HEK293 (cell line): ENCODE measurements at regions not wholly inside any gene's neighbourhood (a gene's known extent, or its start where the extent isn't known, plus 50 kb on each side); places are given as distances from the start of the nearest gene placed in this dataset.

Experiments used
- CTCF ChIA-PET: fragments of 350-600 bp; formaldehyde crosslinking; extraction: SDS; loops from one replicate; lab custom pipeline; 2021; ENCODE audit warnings: antibody characterized with exemption; lab: Yijun Ruan, JAX
- POLR2A ChIA-PET: fragments of 300-600 bp; formaldehyde crosslinking; extraction: SDS; loops from one replicate; lab custom pipeline; 2020; ENCODE audit warnings: antibody characterized with exemption, inconsistent platforms; lab: Yijun Ruan, JAX
- H3K27ac ChIP-seq: fragments of 200-500 bp; sonication (Bioruptor generic); 2 replicates; pipeline ENCODE4 v1.5.1; 2014; ENCODE audit warnings: low read depth, low read length, control low read depth, inconsistent platforms; ENCODE audit errors: extremely low read depth
- H3K36me3 ChIP-seq, 2 experiments: fragments of 200-500 bp in 1 of 2; sonication (Bioruptor generic) in 1 of 2; 1 replicate in 1 of 2; 2 replicates in 1 of 2; pipeline ENCODE4 v1.5.1; 2014 to 2017; ENCODE audit warnings: inconsistent platforms in 2 of 2, low read length in 2 of 2; ENCODE audit not compliant: control insufficient read depth in 2 of 2, insufficient read depth in 1 of 2
- H3K4me1 ChIP-seq: fragments of 200-500 bp; sonication (Bioruptor generic); 2 replicates; pipeline ENCODE4 v1.5.1; 2014; ENCODE audit warnings: mild to moderate bottlenecking, low read length, inconsistent platforms; ENCODE audit not compliant: control insufficient read depth, insufficient read depth
- H3K4me3 ChIP-seq: 2 replicates; pipeline ENCODE4 v1.5.1; 2011; ENCODE audit warnings: low read depth, mild to moderate bottlenecking, control low read depth, low read length, moderate library complexity
- H3K9me3 ChIP-seq: fragments of 200-500 bp; sonication (Bioruptor generic); 2 replicates; pipeline ENCODE4 v1.5.1; 2014; ENCODE audit warnings: low read depth, low read length, inconsistent platforms; ENCODE audit not compliant: control insufficient read depth, insufficient read depth
- FEZF1 ChIP-seq: fragments of 450-650 bp; formaldehyde crosslinking; IDR thresholded peaks from 2 replicates; pipeline ENCODE4 v1.5.1; 2016; ENCODE audit warnings: missing biosample characterization, missing genetic modification characterization
- HOXA7 ChIP-seq: sonication (generic); formaldehyde crosslinking; IDR thresholded peaks from 2 replicates; pipeline ENCODE4 v1.8.1; 2022; ENCODE audit warnings: missing genetic modification reagents, borderline replicate concordance
- KLF1 ChIP-seq: fragments of 450-650 bp; formaldehyde crosslinking; IDR thresholded peaks from 2 replicates; pipeline ENCODE4 v1.5.1; 2016; ENCODE audit warnings: missing biosample characterization, missing genetic modification characterization
- KLF8 ChIP-seq: fragments of 450-650 bp; formaldehyde crosslinking; IDR thresholded peaks from 2 replicates; pipeline ENCODE4 v1.5.1; 2016; ENCODE audit warnings: missing biosample characterization, missing genetic modification characterization
- PRDM2 ChIP-seq: fragments of 450-650 bp; formaldehyde crosslinking; IDR thresholded peaks from 2 replicates; pipeline ENCODE4 v1.5.1; 2016; ENCODE audit warnings: missing biosample characterization, missing genetic modification characterization, borderline replicate concordance
- SETDB1 ChIP-seq: IDR thresholded peaks from one replicate; pipeline ENCODE4 v1.6.1; 2017; ENCODE audit warnings: mild to moderate bottlenecking, low read length, moderate library complexity, mixed read lengths; ENCODE audit not compliant: insufficient read length
- ZNF138 ChIP-seq: fragments of 450-650 bp; formaldehyde crosslinking; IDR thresholded peaks from 2 replicates; pipeline ENCODE4 v1.5.1; 2016; ENCODE audit warnings: missing biosample characterization, missing genetic modification characterization, borderline replicate concordance
- ZNF155 ChIP-seq: fragments of 450-650 bp; formaldehyde crosslinking; IDR thresholded peaks from 2 replicates; pipeline ENCODE4 v1.5.1; 2016; ENCODE audit warnings: missing biosample characterization, missing genetic modification characterization
- ZNF214 ChIP-seq: fragments of 450-650 bp; formaldehyde crosslinking; IDR thresholded peaks from 2 replicates; pipeline ENCODE4 v1.5.1; 2017; ENCODE audit warnings: missing biosample characterization, mild to moderate bottlenecking, missing genetic modification characterization, borderline replicate concordance
- ZNF221 ChIP-seq: fragments of 450-650 bp; formaldehyde crosslinking; IDR thresholded peaks from 2 replicates; pipeline ENCODE4 v1.5.1; 2017; ENCODE audit warnings: missing biosample characterization, missing genetic modification characterization, borderline replicate concordance
- ZNF266 ChIP-seq: fragments of 450-650 bp; formaldehyde crosslinking; IDR thresholded peaks from 2 replicates; pipeline ENCODE4 v1.5.1; 2016; ENCODE audit warnings: missing biosample characterization, missing genetic modification characterization, low read depth
- ZNF423 ChIP-seq: fragments of 450-650 bp; formaldehyde crosslinking; IDR thresholded peaks from 2 replicates; pipeline ENCODE4 v1.5.1; 2016; ENCODE audit warnings: missing biosample characterization, missing genetic modification characterization
- ZNF560 ChIP-seq: fragments of 450-650 bp; formaldehyde crosslinking; IDR thresholded peaks from 2 replicates; pipeline ENCODE4 v1.5.1; 2017; ENCODE audit warnings: missing biosample characterization, missing genetic modification characterization, borderline replicate concordance
- ZNF561 ChIP-seq: fragments of 450-650 bp; IDR thresholded peaks from 2 replicates; pipeline ENCODE4 v1.5.1; 2018; ENCODE audit warnings: missing biosample characterization, missing genetic modification characterization, borderline replicate concordance
- ZNF629 ChIP-seq: fragments of 450-650 bp; formaldehyde crosslinking; IDR thresholded peaks from 2 replicates; pipeline ENCODE4 v1.5.1; 2017; ENCODE audit warnings: missing biosample characterization, missing genetic modification characterization
- ZNF664 ChIP-seq: fragments of 450-650 bp; formaldehyde crosslinking; IDR thresholded peaks from 2 replicates; pipeline ENCODE4 v1.5.1; 2016; ENCODE audit warnings: missing biosample characterization, missing genetic modification characterization
- ZNF76 ChIP-seq: fragments of 450-650 bp; formaldehyde crosslinking; IDR thresholded peaks from 2 replicates; pipeline ENCODE4; 2016; ENCODE audit warnings: low read depth, missing biosample characterization, missing genetic modification characterization, borderline replicate concordance
- ZNF768 ChIP-seq: fragments of 450-650 bp; formaldehyde crosslinking; IDR thresholded peaks from 2 replicates; pipeline ENCODE4 v1.5.1; 2018; ENCODE audit warnings: missing biosample characterization, mild to moderate bottlenecking, missing genetic modification characterization
- TF ChIP-seq, protein P1 (sequence below): fragments of 450-650 bp; formaldehyde crosslinking; IDR thresholded peaks from 2 replicates; pipeline ENCODE4 v1.5.1; 2016; ENCODE audit warnings: missing biosample characterization, missing genetic modification characterization
- TF ChIP-seq, protein P2 (sequence below): fragments of 450-650 bp; formaldehyde crosslinking; IDR thresholded peaks from 2 replicates; pipeline ENCODE4 v1.5.1; 2017; ENCODE audit warnings: missing biosample characterization, missing genetic modification characterization

GRCh38 chr3:56858331-56858730 lies 56.6 kb upstream of the ARHGEF3 start:
- TF ChIP-seq, protein P1, sequence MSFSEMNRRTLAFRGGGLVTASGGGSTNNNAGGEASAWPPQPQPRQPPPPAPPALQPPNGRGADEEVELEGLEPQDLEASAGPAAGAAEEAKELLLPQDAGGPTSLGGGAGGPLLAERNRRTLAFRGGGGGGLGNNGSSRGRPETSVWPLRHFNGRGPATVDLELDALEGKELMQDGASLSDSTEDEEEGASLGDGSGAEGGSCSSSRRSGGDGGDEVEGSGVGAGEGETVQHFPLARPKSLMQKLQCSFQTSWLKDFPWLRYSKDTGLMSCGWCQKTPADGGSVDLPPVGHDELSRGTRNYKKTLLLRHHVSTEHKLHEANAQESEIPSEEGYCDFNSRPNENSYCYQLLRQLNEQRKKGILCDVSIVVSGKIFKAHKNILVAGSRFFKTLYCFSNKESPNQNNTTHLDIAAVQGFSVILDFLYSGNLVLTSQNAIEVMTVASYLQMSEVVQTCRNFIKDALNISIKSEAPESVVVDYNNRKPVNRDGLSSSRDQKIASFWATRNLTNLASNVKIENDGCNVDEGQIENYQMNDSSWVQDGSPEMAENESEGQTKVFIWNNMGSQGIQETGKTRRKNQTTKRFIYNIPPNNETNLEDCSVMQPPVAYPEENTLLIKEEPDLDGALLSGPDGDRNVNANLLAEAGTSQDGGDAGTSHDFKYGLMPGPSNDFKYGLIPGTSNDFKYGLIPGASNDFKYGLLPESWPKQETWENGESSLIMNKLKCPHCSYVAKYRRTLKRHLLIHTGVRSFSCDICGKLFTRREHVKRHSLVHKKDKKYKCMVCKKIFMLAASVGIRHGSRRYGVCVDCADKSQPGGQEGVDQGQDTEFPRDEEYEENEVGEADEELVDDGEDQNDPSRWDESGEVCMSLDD (tag by site-specific recombination), result no peak
- TF ChIP-seq PRDM2 (tag by site-specific recombination) (no peak), ZNF561 (tag by site-specific recombination) (no peak), ZNF423 (tag by site-specific recombination) (no peak), ZNF138 (tag by site-specific recombination) (no peak)
- no peak overlapping the region for H3K4me3 ChIP-seq
- no peak overlapping the region for H3K27ac ChIP-seq
- H3K4me1 ChIP-seq, result peaks cover 7% of the 10 kb centered on the region
- CTCF ChIA-PET, result no interaction called here
- H3K36me3 ChIP-seq, result no peaks in the 10 kb centered on the region
- no peaks in the 10 kb centered on the region for H3K9me3 ChIP-seq
- POLR2A ChIA-PET, result no interaction called here

- Histone ChIP-seq H3K4me1 (no peaks in the 10 kb centered on the region; the same call in 1 of the 2 replicates), H3K9me3 (no peaks in the 10 kb centered on the region), H3K27ac (no peak overlapping the region), H3K4me3 (no peak overlapping the region), H3K36me3 (no peaks in the 10 kb centered on the region)
- TF ChIP-seq SETDB1 (peak; percentile 32), ZNF629 (no peak), KLF1 (tag by site-specific recombination) (no peak), HOXA7 (CRISPR knock-in tag) (no peak)
- TF ChIP-seq, protein P2, sequence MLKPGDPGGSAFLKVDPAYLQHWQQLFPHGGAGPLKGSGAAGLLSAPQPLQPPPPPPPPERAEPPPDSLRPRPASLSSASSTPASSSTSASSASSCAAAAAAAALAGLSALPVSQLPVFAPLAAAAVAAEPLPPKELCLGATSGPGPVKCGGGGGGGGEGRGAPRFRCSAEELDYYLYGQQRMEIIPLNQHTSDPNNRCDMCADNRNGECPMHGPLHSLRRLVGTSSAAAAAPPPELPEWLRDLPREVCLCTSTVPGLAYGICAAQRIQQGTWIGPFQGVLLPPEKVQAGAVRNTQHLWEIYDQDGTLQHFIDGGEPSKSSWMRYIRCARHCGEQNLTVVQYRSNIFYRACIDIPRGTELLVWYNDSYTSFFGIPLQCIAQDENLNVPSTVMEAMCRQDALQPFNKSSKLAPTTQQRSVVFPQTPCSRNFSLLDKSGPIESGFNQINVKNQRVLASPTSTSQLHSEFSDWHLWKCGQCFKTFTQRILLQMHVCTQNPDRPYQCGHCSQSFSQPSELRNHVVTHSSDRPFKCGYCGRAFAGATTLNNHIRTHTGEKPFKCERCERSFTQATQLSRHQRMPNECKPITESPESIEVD (tag by site-specific recombination), result no peak
- CTCF ChIA-PET, result interaction anchor here (0.6 to 1.3 kb wide), 6 partner anchors 9 to 558 kb away, joined by 3 to 4 read pairs (median 3); no protein-coding TSS in a partner anchor
- POLR2A ChIA-PET, result no interaction called here
These were observed 55.4 kb upstream of the ARHGEF3 start for GRCh38 chr3:56857178-56857577.

GRCh38 chr3:56856752-56857151 lies 55.0 kb upstream of the ARHGEF3 start:
- no peaks in the 10 kb centered on the region for H3K9me3 ChIP-seq
- CTCF ChIA-PET, result interaction anchor here (0.6 to 1.5 kb wide), 8 partner anchors 9 to 557 kb away, joined by 3 to 4 read pairs (median 3); no protein-coding TSS in a partner anchor
- H3K27ac ChIP-seq, result no peak overlapping the region
- H3K36me3 ChIP-seq, result no peaks in the 10 kb centered on the region
- H3K4me1 ChIP-seq, result no peaks in the 10 kb centered on the region
- TF ChIP-seq ZNF560 (tag by site-specific recombination) (no peak), FEZF1 (no peak), ZNF768 (tag by site-specific recombination) (no peak), ZNF76 (tag by site-specific recombination) (no peak), ZNF221 (tag by site-specific recombination) (no peak), ZNF155 (no peak), ZNF664 (tag by site-specific recombination) (no peak), ZNF266 (tag by site-specific recombination) (no peak), ZNF214 (no peak), KLF8 (no peak)
- TF ChIP-seq, all 188 proteins: peak for 0
- POLR2A ChIA-PET, result no interaction called here
- H3K4me3 ChIP-seq, result no peak overlapping the region
